Left renal pelvis (tissue), 4 donors: ENCODE measurements at regions not wholly inside any gene's neighbourhood (a gene's known extent, or its start where the extent isn't known, plus 50 kb on each side); places are given as distances from the start of the nearest gene placed in this dataset.
A peak's percentile ranks its signal among the peaks of the same experiment; 100 is the strongest.

ENCODE experiments used
- DNase-seq, 4 donors: peaks; one replicate each; pipeline ENCODE4 v3.0.0-alpha.2; 2013; ENCODE audit warnings: low read depth in 4 of 4, low spot score in 3 of 4

DNA sequence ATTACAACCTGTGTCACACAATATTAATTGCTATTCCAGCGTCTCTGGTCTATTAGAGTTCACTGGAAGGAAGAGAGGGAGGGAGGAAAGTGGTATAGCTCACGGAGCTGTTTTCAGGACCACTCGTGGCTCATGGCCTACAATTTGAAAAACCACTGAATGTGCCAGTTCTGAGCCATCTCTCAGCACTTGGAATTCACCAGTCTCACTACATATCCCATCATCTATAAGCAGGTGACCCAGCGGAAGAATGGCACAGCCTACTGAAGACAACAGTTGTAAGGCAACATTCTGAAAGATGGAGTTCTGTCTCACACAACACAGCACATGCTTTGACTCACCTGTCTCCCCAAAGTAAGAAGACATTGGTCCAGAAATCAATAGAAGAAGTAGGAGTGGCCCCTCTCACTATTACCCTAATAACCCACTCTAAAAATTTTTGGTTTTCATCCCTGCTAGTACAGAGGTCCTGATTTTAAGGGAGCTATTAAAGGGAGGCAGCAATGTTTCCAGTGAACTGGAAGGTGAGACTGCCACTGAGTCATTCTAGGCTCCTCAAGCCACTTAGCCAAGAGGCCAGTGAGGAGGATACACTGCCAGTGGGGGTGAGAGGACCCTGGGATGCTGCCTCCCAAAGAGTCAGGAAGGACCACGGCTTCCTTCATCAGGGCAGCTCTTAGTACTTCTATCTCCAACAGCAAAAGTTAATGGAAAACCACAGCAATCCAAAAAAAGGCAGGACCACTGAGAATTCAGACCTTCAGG lies 50.0 kb upstream of the DOCK9 start:
- no peak for DNase-seq

DNA sequence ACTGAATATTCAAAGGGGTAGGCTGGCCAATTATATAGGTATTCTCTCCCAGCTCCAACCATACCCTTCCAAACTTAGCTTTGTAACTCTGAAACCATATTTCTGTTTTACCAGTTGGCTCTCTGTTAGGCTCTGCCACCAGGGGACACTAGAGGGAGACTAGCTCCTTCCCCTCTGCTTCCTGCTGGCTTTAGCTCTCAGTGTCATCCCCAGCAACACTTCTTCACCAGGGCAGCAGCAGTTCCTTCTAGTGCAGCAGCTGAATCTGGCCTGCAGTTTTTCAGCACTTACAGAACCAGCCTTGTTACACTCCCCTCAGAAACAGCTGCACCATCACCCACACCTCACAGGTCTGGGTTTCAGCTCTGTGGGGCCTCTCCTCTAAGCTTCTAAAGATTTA lies 51.0 kb upstream of the DOCK9 start:
- DNase-seq, result no peak

DNA sequence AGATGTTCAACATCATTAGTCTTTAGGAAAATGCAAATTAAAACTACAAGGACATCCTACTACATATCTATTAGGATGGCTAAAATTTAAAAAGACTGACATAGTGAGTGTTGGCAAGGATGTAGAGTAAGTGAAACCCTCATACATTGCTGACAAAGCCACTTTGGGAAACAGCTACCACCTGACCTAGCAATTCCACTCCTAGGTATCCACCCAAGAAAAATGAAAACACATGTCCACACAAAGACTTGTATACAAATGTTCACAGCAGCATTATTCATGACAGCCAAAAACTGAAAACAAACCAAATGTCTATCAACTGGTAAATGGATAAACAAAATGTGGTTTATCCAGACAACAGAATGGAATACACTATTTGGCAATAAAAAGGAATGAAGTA lies 51.7 kb upstream of the DOCK9 start:
- DNase-seq, result no peak

DNA sequence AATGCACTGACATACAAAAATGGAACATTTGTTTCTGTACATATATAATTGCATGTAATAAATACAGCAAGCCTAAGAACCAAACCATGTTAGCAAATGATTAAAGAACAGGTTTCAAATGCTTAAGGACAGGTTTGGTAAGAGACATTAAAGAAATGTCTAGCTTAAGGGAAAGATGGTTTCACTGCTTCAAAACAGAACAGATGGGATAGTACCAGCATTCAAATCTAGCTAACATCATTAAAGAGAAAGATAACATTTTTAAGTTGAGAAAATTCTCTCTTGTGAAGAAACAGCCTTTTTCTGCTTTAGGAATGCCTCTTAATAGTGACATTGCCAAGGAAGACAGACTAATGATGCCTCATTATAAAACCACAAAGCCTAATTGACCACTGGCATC lies 52.5 kb upstream of the DOCK9 start:
- DNase-seq, result no peak

DNA sequence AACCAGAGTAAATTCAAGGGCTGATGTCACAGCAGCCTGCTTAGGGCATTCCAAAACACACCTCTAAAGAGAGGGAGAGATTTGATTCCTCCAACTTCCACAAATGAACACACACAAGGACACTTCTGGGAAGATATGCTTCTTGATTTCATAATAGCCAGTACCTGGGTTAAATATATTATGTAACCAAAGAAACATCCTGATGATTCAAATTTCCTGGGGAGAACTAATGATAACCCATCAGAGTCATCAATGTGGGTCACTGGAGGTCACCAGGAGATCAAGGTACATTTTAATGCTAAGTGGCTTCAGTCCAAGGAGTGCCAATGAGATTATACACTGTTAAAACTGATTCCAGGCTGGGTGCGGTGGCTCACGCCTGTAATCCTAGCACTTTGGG lies 54.0 kb upstream of the DOCK9 start:
- DNase-seq, result no peak

DNA sequence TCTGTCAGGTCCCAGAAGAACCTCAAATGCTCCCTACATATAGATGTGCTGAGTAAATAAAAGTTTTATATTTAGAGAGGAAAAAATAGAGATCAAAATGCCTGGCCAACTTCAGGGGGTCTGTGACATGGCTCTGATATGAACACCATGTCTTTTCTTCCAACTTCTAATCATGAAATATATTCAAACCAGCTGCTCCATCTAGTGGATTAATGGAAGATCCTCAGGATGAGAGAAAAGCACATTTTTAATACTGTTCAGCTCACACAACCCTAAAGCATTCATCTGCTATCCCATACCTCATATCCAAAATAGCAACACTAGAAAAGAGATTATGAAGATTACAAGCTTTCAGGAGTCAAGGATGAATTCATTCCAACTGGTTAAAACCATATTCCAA lies 56.0 kb upstream of the DOCK9 start:
- peak in 1 of 4 donors; percentile 34 for DNase-seq

DNA sequence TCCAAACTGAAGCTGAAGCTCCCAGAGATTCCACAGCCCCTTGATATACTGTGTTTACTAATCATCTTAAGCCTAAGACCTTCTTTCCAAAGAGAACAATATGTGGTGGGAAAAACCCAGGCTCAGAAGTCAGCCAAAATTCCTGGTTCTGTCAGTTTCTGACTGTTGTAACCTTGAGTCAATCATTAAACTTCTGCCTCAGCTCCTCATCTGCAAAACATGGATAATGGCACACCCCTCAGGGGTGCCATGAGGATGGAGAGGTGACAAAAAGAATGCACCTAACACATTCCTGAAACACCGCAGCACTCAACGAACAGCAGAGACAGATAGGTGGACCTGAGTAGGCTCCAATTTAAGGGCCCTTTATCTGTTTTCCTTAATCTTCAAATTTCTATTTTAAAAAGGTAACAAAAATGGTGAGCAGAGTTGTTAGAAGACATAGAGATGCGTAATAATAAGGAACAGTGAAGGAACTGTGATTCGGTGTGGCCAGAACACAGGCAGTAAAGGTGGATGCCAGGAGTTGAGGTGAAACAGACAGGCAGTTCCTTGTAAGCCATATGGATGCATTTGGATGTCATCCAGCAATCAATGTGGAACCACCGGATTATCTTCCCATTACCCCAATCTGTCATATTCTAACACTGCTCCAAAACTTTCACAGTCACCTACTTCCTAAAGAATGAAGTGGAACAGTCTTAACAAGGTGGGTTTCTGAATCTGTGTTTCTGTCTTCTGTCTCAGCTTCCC lies 56.6 kb upstream of the DOCK9 start:
- DNase-seq, result no peak

DNA sequence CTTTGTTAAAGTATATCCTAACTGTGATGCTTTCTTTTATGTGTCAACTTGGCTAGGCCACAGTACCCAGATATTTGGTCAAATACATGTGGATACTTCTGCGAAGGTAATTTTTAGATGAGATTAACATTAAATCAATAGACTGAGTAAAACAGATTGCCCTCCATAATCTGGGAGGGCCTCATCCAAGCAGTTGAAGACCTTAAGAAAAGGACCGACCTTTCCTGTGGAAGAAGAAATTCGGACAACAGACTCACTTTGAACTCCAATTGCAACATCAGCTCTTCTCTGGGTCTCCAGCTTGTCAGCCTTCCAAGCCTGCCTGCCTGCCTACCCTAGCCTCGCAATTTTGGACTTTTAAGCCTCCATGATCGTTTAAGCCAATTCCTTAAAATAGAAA lies 57.9 kb upstream of the DOCK9 start:
- no peak for DNase-seq

DNA sequence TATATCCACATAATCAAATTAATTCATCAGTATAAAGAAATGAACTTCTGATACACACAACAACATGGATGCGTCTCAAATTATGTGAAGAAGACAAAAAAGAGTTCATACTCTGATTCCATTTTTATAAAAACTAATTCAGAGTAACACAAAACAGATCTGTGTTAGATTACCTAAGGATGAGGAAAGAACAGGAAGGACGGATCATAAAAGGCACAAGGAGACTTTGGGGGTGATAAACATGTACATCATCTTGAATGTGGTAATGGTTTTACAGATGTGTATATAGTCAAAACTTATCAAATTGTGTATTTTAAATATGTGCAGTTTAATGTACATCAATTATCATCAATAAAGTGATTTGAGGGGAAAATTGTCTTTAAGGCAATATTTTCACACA lies 59.9 kb upstream of the DOCK9 start:
- DNase-seq, result no peak

DNA sequence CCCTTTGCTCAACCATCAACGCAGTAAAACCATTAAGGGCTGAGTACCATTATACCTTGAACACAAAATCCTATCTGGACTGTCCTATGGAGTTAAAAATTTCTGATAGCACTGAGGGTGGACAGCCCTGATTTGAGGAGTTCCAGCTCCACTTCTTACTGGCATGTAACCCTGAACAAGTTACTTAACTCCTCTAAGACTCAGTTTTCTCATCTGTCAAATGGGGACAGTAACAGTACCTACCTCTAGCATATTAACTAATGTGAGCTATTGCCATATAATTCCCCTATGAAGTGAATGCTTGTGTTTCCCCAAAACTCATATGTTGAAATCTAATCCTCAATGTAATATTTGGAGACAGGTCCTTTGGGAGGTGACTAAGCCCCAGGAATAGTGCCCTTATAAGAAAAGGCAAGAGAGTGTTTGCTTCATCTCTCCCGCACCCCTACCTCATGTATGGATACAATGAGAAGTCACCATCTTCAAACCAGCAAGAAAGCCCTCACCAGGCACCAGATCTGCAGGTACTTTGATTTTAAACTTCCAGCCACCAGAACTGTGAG lies 61.9 kb upstream of the DOCK9 start:
- no peak for DNase-seq

DNA sequence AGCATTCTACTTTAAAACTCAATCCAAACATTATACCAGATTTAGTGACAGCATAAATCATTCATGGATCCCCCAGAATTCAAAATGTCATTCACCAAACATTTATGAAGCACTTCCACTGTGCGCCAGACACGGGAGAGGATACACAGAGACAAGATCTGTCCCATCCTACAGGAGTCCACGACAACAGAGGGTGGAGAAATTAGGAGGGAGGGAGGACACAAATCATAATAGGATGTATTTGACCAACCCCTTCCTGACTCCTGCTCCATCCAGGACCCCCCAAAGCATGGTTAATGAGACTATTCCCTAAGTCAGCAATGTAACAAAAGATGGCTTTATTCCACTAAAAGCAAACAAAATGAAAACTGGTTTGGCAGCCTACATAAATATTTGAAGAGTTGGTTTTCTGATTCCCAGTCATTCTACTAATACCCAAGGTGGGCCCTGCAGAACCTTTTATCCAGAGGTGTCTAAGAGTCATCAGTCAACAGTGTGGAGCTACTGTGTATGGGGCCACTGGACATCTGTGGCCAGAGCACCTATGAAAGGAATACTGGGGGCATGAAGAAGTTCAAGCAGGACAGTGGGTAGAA lies 62.8 kb upstream of the DOCK9 start:
- DNase-seq, result no peak

DNA sequence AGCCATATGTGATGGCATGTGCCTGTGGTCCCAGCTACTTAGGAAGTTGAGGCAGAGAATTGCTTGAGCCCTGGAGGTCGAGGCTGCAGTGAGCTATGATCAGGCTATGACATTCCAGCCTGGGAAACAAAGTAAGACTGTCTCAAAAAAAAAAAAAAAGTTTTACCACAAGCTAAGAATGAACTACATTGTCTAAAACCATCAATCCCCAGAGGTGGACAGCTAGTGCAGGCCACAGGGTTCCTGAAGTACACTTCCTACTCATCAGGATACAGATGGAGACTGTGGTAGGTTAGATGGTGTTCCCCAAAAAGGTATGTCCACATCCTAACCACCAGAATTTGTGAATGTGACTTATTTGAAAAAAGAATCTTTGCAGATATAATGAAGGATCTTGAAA lies 63.5 kb upstream of the DOCK9 start:
- DNase-seq, result no peak

DNA sequence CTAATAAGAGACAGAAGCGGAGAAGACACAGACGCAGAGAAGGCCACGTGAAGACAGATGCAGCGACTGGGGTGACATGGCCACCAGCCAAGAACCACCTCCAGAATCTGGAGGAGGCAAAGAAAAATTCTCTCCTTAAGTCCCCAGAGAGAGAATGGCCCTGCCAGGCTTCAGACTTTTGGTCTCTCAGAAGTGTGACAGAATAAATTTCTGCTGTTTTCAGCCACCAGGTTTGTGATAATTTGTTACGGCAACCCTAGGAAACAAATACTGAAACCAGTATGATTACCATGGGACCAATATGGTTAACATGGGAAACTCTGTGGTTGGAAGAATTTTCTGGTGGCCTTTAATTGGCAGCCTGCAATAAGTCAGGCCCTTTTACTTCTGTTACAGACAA lies 63.9 kb upstream of the DOCK9 start:
- DNase-seq, result no peak

DNA sequence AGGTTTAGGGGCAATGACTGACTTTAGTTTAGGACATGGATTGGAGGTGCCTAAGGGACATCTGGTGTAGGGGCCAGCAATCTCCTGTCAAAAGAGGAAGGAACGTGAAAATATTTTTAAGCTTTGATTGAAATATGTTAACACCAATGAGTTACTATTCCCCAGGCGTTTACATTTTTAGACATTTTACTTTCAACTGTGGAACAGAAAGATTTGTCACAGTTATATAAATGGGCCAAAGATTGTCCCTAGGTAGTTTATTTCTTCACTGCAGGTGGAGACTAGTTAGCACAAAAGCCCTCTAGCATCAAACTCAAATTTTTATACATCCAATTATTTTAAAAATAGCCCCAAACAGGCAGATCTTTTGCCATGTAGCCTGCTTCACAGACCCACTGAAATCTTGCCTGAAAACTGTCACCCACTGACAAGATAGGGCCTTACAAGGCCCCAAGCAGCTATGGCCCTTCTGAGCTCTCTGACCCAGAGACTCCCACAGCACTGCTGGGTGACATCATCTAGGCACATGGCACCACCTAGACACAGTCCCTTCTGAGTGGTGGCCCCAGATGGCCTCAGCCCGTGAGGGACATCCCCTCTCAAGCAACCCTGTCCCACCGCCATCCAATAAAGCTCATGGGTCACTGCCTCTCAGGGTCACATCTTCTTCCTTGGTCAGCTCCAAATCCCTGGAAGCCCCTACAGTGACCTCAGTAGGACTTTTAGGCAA lies 64.8 kb upstream of the DOCK9 start:
- no peak for DNase-seq

DNA sequence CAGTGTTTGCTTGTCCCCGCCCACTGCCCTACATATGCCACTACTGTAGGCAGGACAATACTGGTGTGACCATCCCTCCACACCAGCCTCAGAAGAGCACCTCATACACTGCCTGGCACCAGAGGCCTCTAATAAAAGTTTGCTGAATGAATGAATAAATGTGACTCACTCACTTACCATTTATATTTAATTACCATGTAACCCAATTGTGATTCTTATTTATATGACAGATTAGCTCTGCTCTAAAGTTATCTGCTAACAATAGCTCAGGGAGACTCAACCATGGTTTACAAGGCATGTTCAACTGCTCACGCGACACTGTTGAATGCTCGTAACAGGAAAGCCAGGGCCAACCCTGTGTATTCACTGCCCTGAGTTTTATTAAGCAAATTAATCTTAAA lies 66.0 kb upstream of the DOCK9 start:
- no peak for DNase-seq

DNA sequence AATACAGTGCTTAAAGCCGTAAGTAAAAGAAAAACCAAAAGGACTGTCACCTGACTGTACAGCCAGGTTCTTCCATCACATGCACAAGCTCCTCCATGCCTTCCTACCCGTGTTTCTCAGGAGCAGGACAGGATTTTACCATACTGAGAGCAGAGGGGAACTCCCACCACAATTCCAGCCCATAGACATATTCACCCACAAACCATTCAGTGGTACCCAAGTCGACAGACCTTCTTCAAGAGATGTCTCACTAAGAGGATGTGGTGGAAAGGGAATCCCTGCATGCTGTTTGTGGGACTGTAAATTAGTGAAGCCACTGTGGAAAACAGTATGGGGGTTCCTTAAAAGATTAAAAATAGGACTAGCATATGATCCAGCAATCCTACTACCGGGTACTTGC lies 66.9 kb upstream of the DOCK9 start:
- no peak for DNase-seq

DNA sequence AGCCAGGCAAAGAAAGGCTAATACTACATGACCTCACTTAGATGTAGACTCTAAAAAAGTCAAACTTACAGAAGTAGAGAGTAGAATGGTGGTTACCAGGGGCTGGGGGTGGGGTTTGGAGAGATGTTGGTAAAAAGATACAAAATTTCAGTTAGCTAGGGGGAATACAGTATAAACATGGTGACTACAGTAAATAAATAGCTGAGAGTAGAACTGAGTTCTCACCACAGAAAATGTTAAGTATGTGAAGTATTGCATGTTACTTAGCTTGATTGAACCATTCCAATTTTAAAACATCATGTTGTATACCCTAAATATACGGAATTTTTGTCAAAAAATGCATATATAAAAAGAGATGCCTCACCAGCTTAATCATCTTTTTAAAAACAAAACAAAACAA lies 67.5 kb upstream of the DOCK9 start:
- no peak for DNase-seq

DNA sequence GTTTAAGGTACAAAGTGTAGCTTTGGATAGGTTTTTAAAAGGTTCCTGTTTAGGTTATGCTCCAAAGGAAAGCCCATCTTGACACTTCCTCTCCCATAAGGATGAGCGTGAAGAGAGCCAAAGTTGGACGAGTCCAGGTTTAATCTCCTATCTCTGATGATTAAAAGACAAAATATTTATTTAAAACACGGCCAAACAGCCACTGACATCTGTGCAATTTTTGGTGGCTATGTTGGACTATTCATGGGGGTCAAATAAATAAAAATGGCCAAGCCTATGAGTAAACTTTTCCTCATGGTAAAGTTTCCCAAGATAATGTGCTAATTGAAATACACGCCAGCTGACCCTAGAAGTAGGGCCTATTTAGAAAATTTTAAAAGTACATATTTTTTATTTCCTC lies 69.0 kb upstream of the DOCK9 start:
- no peak for DNase-seq

DNA sequence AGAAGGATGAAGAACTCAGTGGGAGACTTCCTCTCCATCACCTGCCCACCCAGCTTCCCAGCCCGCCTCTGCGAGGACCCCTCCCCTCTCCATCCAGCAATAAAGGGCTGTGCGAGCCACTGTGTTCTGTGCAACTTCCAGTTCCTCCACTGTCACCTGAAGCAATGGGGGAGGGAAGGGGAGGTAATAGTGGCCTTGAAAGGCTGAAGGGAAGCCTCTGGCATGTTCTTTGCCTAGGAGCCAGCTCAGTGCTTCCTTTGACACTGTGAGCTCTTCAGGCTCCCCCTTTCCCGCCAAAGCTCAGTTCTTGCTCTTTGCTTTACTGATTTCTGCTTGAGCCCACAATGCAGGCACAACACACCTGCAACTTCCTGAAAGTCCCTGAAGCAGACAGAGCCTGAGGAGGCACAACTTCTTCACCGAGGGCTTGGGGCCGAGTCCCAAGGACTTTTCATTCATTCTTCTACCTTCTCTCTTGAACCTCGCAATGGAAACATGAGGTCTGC lies 73.2 kb upstream of the DOCK9 start:
- DNase-seq, result no peak

DNA sequence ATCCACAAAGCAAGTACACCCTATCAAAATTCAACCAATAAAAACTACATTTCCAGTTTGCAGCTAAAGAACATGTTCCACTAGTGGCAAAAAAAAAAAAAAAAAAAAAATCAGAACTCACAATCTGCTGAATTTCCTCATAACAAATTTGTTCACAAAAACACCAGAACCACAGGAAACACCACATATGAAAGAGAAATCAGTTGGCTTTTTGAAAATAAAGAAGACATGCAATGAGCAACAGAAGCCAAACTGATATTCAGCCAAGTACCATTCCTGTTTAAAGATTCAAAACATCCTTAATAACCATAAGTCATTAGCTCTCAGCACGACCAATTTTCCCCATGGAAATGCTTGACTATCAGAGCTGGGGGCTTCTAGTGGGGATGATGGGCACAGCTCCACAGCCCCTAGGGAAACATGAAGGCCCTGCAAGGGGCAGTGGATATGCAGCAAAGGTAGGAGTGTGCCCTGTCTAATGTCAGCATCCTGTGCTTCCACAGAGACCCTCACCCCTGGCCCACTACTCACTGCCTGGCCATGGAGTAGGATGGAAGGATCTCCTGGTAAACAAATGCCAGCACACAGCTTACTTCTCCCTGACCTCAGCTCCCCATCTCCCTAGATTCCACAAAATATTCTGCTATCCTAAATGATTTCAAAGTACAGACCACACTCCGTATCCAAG lies 74.0 kb upstream of the DOCK9 start:
- DNase-seq, result no peak
